WTC11 (cell line): ENCODE measurements at regions not wholly inside any gene's neighbourhood (a gene's known extent, or its start where the extent isn't known, plus 50 kb on each side); places are given as distances from the start of the nearest gene placed in this dataset.

Source experiments
- ATAC-seq: fragments of 200-7000 bp; cut with Tn5 transposase; 2 replicates; pipeline ENCODE4 v1.10.0; 2021; ENCODE audit warnings: mild to moderate bottlenecking, moderate library complexity
- CTCF ChIA-PET: fragments of 300-600 bp; sonication (Branson Sonifier 250); formaldehyde crosslinking; loops from one replicate; lab custom pipeline; 2021; ENCODE audit warnings: antibody characterized with exemption; lab: Charles Lee
- POLR2A ChIA-PET: fragments of 350-600 bp; sonication (Branson Sonifier 250); formaldehyde crosslinking; loops from one replicate; lab custom pipeline; 2021; ENCODE audit warnings: antibody characterized with exemption; lab: Charles Lee
- DNase-seq: peaks from one replicate; pipeline ENCODE4 v3.0.0; 2021; ENCODE audit warnings: low spot score
- H3K27ac Mint-ChIP-seq: 2 replicates; pipeline ENCODE4 v1.8.0; 2021; ENCODE audit warnings: mixed read lengths
- H3K27me3 Mint-ChIP-seq: 2 replicates; pipeline ENCODE4 v1.8.0; 2021; ENCODE audit warnings: low read depth, mild to moderate bottlenecking, moderate library complexity, mixed read lengths
- H3K36me3 Mint-ChIP-seq: 2 replicates; pipeline ENCODE4 v1.8.0; 2021; ENCODE audit warnings: mixed read lengths
- H3K4me1 Mint-ChIP-seq: 2 replicates; pipeline ENCODE4 v1.8.0; 2022; ENCODE audit warnings: mixed read lengths
- H3K4me3 Mint-ChIP-seq: 2 replicates; pipeline ENCODE4 v1.8.0; 2021; ENCODE audit warnings: mild to moderate bottlenecking, moderate library complexity, mixed read lengths
- H3K9me3 Mint-ChIP-seq: 2 replicates; pipeline ENCODE4 v1.8.0; 2021; ENCODE audit warnings: mixed read lengths
- CDX4 ChIP-seq: fragments of 250-450 bp; sonication (Bioruptor Pico); IDR thresholded peaks from 2 replicates; pipeline ENCODE4 v1.9.0; 2021; ENCODE audit warnings: moderate library complexity, mild to moderate bottlenecking, inconsistent platforms, borderline replicate concordance
- CTCF ChIP-seq: fragments of 200-600 bp; IDR thresholded peaks from 2 replicates; pipeline ENCODE4 v1.8.0; 2022; ENCODE audit warnings: antibody characterized with exemption
- E2F1 ChIP-seq: sonication (generic); formaldehyde crosslinking; IDR thresholded peaks from 2 replicates; pipeline ENCODE4 v1.8.0; 2022; ENCODE audit warnings: mild to moderate bottlenecking, missing genetic modification reagents
- FOXP4 ChIP-seq: sonication (generic); formaldehyde crosslinking; IDR thresholded peaks from 2 replicates; pipeline ENCODE4 v1.8.0; 2022; ENCODE audit warnings: mild to moderate bottlenecking, missing genetic modification reagents
- HMGXB4 ChIP-seq: sonication (generic); formaldehyde crosslinking; IDR thresholded peaks from 2 replicates; pipeline ENCODE4 v1.8.1; 2023; ENCODE audit warnings: mild to moderate bottlenecking, moderate library complexity, missing genetic modification reagents
- IRF2 ChIP-seq: sonication (generic); formaldehyde crosslinking; IDR thresholded peaks from 2 replicates; pipeline ENCODE4 v1.8.0; 2022; ENCODE audit warnings: low read depth, missing genetic modification reagents, borderline replicate concordance
- MLX ChIP-seq: sonication (generic); formaldehyde crosslinking; IDR thresholded peaks from 2 replicates; pipeline ENCODE4 v1.8.1; 2023; ENCODE audit warnings: mild to moderate bottlenecking, missing genetic modification reagents, moderate library complexity
- MXD4 ChIP-seq: fragments of 250-450 bp; sonication (Bioruptor Pico); IDR thresholded peaks from 2 replicates; pipeline ENCODE4 v1.8.0; 2021; ENCODE audit warnings: mild to moderate bottlenecking, moderate library complexity, borderline replicate concordance
- NR1H2 ChIP-seq: sonication (generic); formaldehyde crosslinking; IDR thresholded peaks from 2 replicates; pipeline ENCODE4 v1.9.0; 2021; ENCODE audit warnings: mild to moderate bottlenecking, moderate library complexity, missing genetic modification reagents
- NR2C2 ChIP-seq: sonication (generic); formaldehyde crosslinking; IDR thresholded peaks from 2 replicates; pipeline ENCODE4 v1.8.0; 2022; ENCODE audit warnings: mild to moderate bottlenecking, missing genetic modification reagents
- NR3C1 ChIP-seq: sonication (generic); formaldehyde crosslinking; conservative IDR thresholded peaks from 2 replicates; pipeline ENCODE4 v1.8.1; 2023; ENCODE audit warnings: low read depth, mild to moderate bottlenecking, missing genetic modification reagents
- SMAD4 ChIP-seq: sonication (generic); formaldehyde crosslinking; IDR thresholded peaks from 2 replicates; pipeline ENCODE4 v1.8.0; 2022; ENCODE audit warnings: mild to moderate bottlenecking, missing genetic modification reagents
- TCF7 ChIP-seq: sonication (generic); formaldehyde crosslinking; IDR thresholded peaks from 2 replicates; pipeline ENCODE4 v1.8.0; 2022; ENCODE audit warnings: mild to moderate bottlenecking, low read depth, missing genetic modification reagents, moderate library complexity
- USF2 ChIP-seq: sonication (generic); formaldehyde crosslinking; IDR thresholded peaks from 2 replicates; pipeline ENCODE4 v1.8.1; 2023; ENCODE audit warnings: mild to moderate bottlenecking, missing genetic modification reagents, moderate library complexity
- ZBTB43 ChIP-seq: sonication (generic); formaldehyde crosslinking; IDR thresholded peaks from 2 replicates; pipeline ENCODE4 v1.8.1; 2023; ENCODE audit warnings: mild to moderate bottlenecking, missing genetic modification reagents
- ZNF219 ChIP-seq: sonication (generic); formaldehyde crosslinking; IDR thresholded peaks from 2 replicates; pipeline ENCODE4 v1.8.0; 2023; ENCODE audit warnings: missing genetic modification reagents, mild to moderate bottlenecking, borderline replicate concordance
- ZNF317 ChIP-seq: sonication (generic); formaldehyde crosslinking; IDR thresholded peaks from 2 replicates; pipeline ENCODE4 v1.8.1; 2023; ENCODE audit warnings: low read depth, mild to moderate bottlenecking, moderate library complexity, missing genetic modification reagents, borderline replicate concordance
- ZNF416 ChIP-seq: fragments of 250-450 bp; sonication (Bioruptor Pico); IDR thresholded peaks from 2 replicates; pipeline ENCODE4 v1.9.0; 2021; ENCODE audit warnings: mild to moderate bottlenecking, inconsistent platforms
- ZNF671 ChIP-seq: fragments of 250-450 bp; sonication (Bioruptor Pico); IDR thresholded peaks from 2 replicates; pipeline ENCODE4 v1.8.0; 2021; ENCODE audit warnings: mild to moderate bottlenecking

GRCh38 chr9:79014929-79015699 lies 556.7 kb upstream of the TLE4 start (continued):
- TF ChIP-seq E2F1 (CRISPR knock-in tag) (no peak), ZNF416 (CRISPR knock-in tag) (no peak), FOXP4 (CRISPR knock-in tag) (no peak), TCF7 (CRISPR knock-in tag) (no peak), IRF2 (CRISPR knock-in tag) (no peak), CDX4 (CRISPR knock-in tag) (no peak), MXD4 (no peak), MLX (CRISPR knock-in tag) (no peak)

GRCh38 chr9:79015951-79016350 lies 555.8 kb upstream of the TLE4 start:
- Mint-ChIP-seq H3K4me3 (no peak overlapping the region), H3K27me3 (no peaks in the 10 kb centered on the region; the same call in 1 of the 2 replicates), H3K36me3 (no peaks in the 10 kb centered on the region), H3K9me3 (peaks cover 15% of the 10 kb centered on the region; the same call in 1 of the 2 replicates), H3K4me1 (peaks cover 21% of the 10 kb centered on the region), H3K27ac (no peak overlapping the region)
- TF ChIP-seq ZNF317 (CRISPR knock-in tag) (no peak), NR3C1 (CRISPR knock-in tag) (no peak), NR1H2 (CRISPR knock-in tag) (no peak), HMGXB4 (CRISPR knock-in tag) (no peak), CTCF (no peak), FOXP4 (CRISPR knock-in tag) (no peak), USF2 (CRISPR knock-in tag) (no peak), ZNF219 (CRISPR knock-in tag) (no peak), CDX4 (CRISPR knock-in tag) (no peak), ZBTB43 (no peak), NR2C2 (CRISPR knock-in tag) (no peak), ZNF671 (CRISPR knock-in tag) (no peak), SMAD4 (CRISPR knock-in tag) (no peak)
- ChIA-PET CTCF (interaction anchor here (0.7 kb wide), 1 partner anchor 987 kb away, joined by 3 read pairs; no protein-coding TSS in a partner anchor), POLR2A (no interaction called here)
- DNase-seq (no peak), ATAC-seq (no peak)
